Activated CD4-positive, alpha-beta memory T cell treated with anti-CD3 and anti-CD28 coated beads, Interleukin-2, amount 10 ng/mL, durations not matched to agents 7 days and 5 days (primary cell): ENCODE measurements at regions not wholly inside any gene's neighbourhood (a gene's known extent, or its start where the extent isn't known, plus 50 kb on each side); places are given as distances from the start of the nearest gene placed in this dataset.

Source experiments
- CTCF ChIA-PET: fragments of 350-600 bp; sonication (Branson Sonifier 250); formaldehyde crosslinking; loops from one replicate; lab custom pipeline; 2021; ENCODE audit warnings: antibody characterized with exemption, inconsistent platforms; lab: Charles Lee
- POLR2A ChIA-PET: fragments of 350-600 bp; sonication (Branson Sonifier 250); formaldehyde crosslinking; loops from one replicate; lab custom pipeline; 2021; ENCODE audit warnings: antibody characterized with exemption; lab: Charles Lee
- DNase-seq: peaks from one replicate; pipeline ENCODE4 v3.0.0-alpha.2; 2020
- H3K27ac Mint-ChIP-seq: one replicate; pipeline ENCODE4 v1.8.0; 2021; ENCODE audit warnings: mild to moderate bottlenecking, mixed read lengths
- H3K27me3 Mint-ChIP-seq: one replicate; pipeline ENCODE4 v1.8.0; 2021; ENCODE audit warnings: mixed read lengths
- H3K36me3 Mint-ChIP-seq: one replicate; pipeline ENCODE4 v1.8.0; 2021; ENCODE audit warnings: low read depth, mixed read lengths
- H3K4me1 Mint-ChIP-seq: one replicate; pipeline ENCODE4 v1.8.0; 2021; ENCODE audit warnings: mixed read lengths
- H3K4me3 Mint-ChIP-seq: one replicate; pipeline ENCODE4 v1.8.0; 2021; ENCODE audit warnings: mild to moderate bottlenecking, mixed read lengths
- H3K9me3 Mint-ChIP-seq: one replicate; pipeline ENCODE4 v1.8.0; 2021; ENCODE audit warnings: mixed read lengths

- no peak overlapping the region for H3K27ac Mint-ChIP-seq
These were observed 177.3 kb upstream of the SPEF2 start for GRCh38 chr5:35440409-35440808.

GRCh38 chr5:35438786-35439185 lies 178.9 kb upstream of the SPEF2 start:
- DNase-seq: no peak
- H3K36me3 Mint-ChIP-seq: no peaks in the 10 kb centered on the region
- H3K27ac Mint-ChIP-seq: no peak overlapping the region
- ChIA-PET POLR2A (no interaction called here), CTCF (no interaction called here)
- H3K4me1 Mint-ChIP-seq: no peaks in the 10 kb centered on the region
- H3K27me3 Mint-ChIP-seq: peaks cover 36% of the 10 kb centered on the region
- no peak overlapping the region for H3K4me3 Mint-ChIP-seq
- H3K9me3 Mint-ChIP-seq: no peaks in the 10 kb centered on the region

More at GRCh38 chr5:35440409-35440808, 177.3 kb upstream of the SPEF2 start:
- Mint-ChIP-seq H3K9me3 (no peaks in the 10 kb centered on the region), H3K27me3 (peaks cover 30% of the 10 kb centered on the region), H3K36me3 (no peaks in the 10 kb centered on the region), H3K4me1 (no peaks in the 10 kb centered on the region), H3K4me3 (no peak overlapping the region)
- POLR2A ChIA-PET: no interaction called here
- DNase-seq: no peak
- CTCF ChIA-PET: interaction anchor here (1.7 kb wide), 1 partner anchor 13 kb away, joined by 3 read pairs; no protein-coding TSS in a partner anchor

GRCh38 chr5:35438288-35438687 lies 179.4 kb upstream of the SPEF2 start:
- ChIA-PET POLR2A (no interaction called here), CTCF (no interaction called here)
- no peak overlapping the region for H3K27ac Mint-ChIP-seq
- H3K4me1 Mint-ChIP-seq: no peaks in the 10 kb centered on the region
- no peaks in the 10 kb centered on the region for H3K9me3 Mint-ChIP-seq
- H3K4me3 Mint-ChIP-seq: no peak overlapping the region
- no peaks in the 10 kb centered on the region for H3K36me3 Mint-ChIP-seq
- DNase-seq: no peak
- H3K27me3 Mint-ChIP-seq: peaks cover 37% of the 10 kb centered on the region

GRCh38 chr5:35436400-35437057 lies 181.1 kb upstream of the SPEF2 start:
- H3K27me3 Mint-ChIP-seq: peaks cover 50% of the 10 kb centered on the region
- no peaks in the 10 kb centered on the region for H3K36me3 Mint-ChIP-seq
- H3K9me3 Mint-ChIP-seq: no peaks in the 10 kb centered on the region
- H3K27ac Mint-ChIP-seq: no peak overlapping the region
- POLR2A ChIA-PET: no interaction called here
- no peak overlapping the region for H3K4me3 Mint-ChIP-seq
- no peaks in the 10 kb centered on the region for H3K4me1 Mint-ChIP-seq
- CTCF ChIA-PET: interaction anchor here (1.1 to 1.8 kb wide), 5 partner anchors 11 to 490 kb away, joined by 3 to 9 read pairs (median 4); no protein-coding TSS in a partner anchor
- DNase-seq: no peak

- Mint-ChIP-seq H3K36me3 (no peaks in the 10 kb centered on the region), H3K27ac (no peak overlapping the region), H3K4me1 (no peaks in the 10 kb centered on the region), H3K9me3 (no peaks in the 10 kb centered on the region), H3K27me3 (peaks cover 26% of the 10 kb centered on the region), H3K4me3 (no peak overlapping the region)
- POLR2A ChIA-PET: no interaction called here
- CTCF ChIA-PET: interaction anchor here (1.0 kb wide), 1 partner anchor 9 kb away, joined by 4 read pairs; no protein-coding TSS in a partner anchor
- no peak for DNase-seq
These were observed 187.1 kb upstream of the SPEF2 start for GRCh38 chr5:35430381-35431162.

- Mint-ChIP-seq H3K4me3 (no peak overlapping the region), H3K9me3 (no peaks in the 10 kb centered on the region), H3K36me3 (no peaks in the 10 kb centered on the region), H3K27me3 (peaks cover 14% of the 10 kb centered on the region), H3K27ac (no peak overlapping the region), H3K4me1 (no peaks in the 10 kb centered on the region)
- no peak for DNase-seq
- CTCF ChIA-PET: no interaction called here
- POLR2A ChIA-PET: no interaction called here
These were observed 189.9 kb upstream of the PRLR start for GRCh38 chr5:35420200-35420599.

- ChIA-PET CTCF (no interaction called here), POLR2A (no interaction called here)
- DNase-seq: no peak
- H3K4me1 Mint-ChIP-seq: no peaks in the 10 kb centered on the region
- H3K27me3 Mint-ChIP-seq: peaks cover under 1% of the 10 kb centered on the region
- H3K9me3 Mint-ChIP-seq: no peaks in the 10 kb centered on the region
- no peaks in the 10 kb centered on the region for H3K36me3 Mint-ChIP-seq
- no peak overlapping the region for H3K4me3 Mint-ChIP-seq
- no peak overlapping the region for H3K27ac Mint-ChIP-seq
These were observed 186.8 kb upstream of the PRLR start for GRCh38 chr5:35417040-35417439.

- Mint-ChIP-seq H3K4me3 (no peak overlapping the region), H3K9me3 (no peaks in the 10 kb centered on the region), H3K36me3 (no peaks in the 10 kb centered on the region), H3K4me1 (no peaks in the 10 kb centered on the region), H3K27me3 (no peaks in the 10 kb centered on the region), H3K27ac (no peak overlapping the region)
- ChIA-PET CTCF (no interaction called here), POLR2A (no interaction called here)
- no peak for DNase-seq
These were observed 186.1 kb upstream of the PRLR start for GRCh38 chr5:35416217-35416988.

GRCh38 chr5:35415309-35415708 lies 185.0 kb upstream of the PRLR start:
- ChIA-PET POLR2A (no interaction called here), CTCF (no interaction called here)
- Mint-ChIP-seq H3K27me3 (no peaks in the 10 kb centered on the region), H3K36me3 (no peaks in the 10 kb centered on the region), H3K9me3 (no peaks in the 10 kb centered on the region), H3K4me3 (no peak overlapping the region), H3K4me1 (no peaks in the 10 kb centered on the region), H3K27ac (no peak overlapping the region)
- no peak for DNase-seq

GRCh38 chr5:35409361-35409760 lies 179.1 kb upstream of the PRLR start:
- DNase-seq: no peak
- Mint-ChIP-seq H3K4me3 (no peak overlapping the region), H3K27me3 (peaks cover 1% of the 10 kb centered on the region), H3K9me3 (no peaks in the 10 kb centered on the region), H3K4me1 (no peaks in the 10 kb centered on the region), H3K36me3 (no peaks in the 10 kb centered on the region), H3K27ac (no peak overlapping the region)
- ChIA-PET POLR2A (no interaction called here), CTCF (no interaction called here)

GRCh38 chr5:35408146-35408545 lies 177.9 kb upstream of the PRLR start:
- CTCF ChIA-PET: no interaction called here
- H3K27ac Mint-ChIP-seq: no peak overlapping the region
- DNase-seq: no peak
- H3K27me3 Mint-ChIP-seq: peaks cover 1% of the 10 kb centered on the region
- no peaks in the 10 kb centered on the region for H3K4me1 Mint-ChIP-seq
- H3K4me3 Mint-ChIP-seq: no peak overlapping the region
- POLR2A ChIA-PET: no interaction called here
- no peaks in the 10 kb centered on the region for H3K36me3 Mint-ChIP-seq
- no peaks in the 10 kb centered on the region for H3K9me3 Mint-ChIP-seq

GRCh38 chr5:35407697-35408096 lies 177.4 kb upstream of the PRLR start:
- no peaks in the 10 kb centered on the region for H3K4me1 Mint-ChIP-seq
- H3K27ac Mint-ChIP-seq: no peak overlapping the region
- H3K27me3 Mint-ChIP-seq: peaks cover 1% of the 10 kb centered on the region
- H3K36me3 Mint-ChIP-seq: no peaks in the 10 kb centered on the region
- no peaks in the 10 kb centered on the region for H3K9me3 Mint-ChIP-seq
- H3K4me3 Mint-ChIP-seq: no peak overlapping the region
- POLR2A ChIA-PET: no interaction called here
- CTCF ChIA-PET: no interaction called here
- DNase-seq: no peak

- Mint-ChIP-seq H3K4me3 (no peak overlapping the region), H3K36me3 (no peaks in the 10 kb centered on the region), H3K27me3 (peaks cover 1% of the 10 kb centered on the region), H3K9me3 (no peaks in the 10 kb centered on the region), H3K27ac (no peak overlapping the region), H3K4me1 (no peaks in the 10 kb centered on the region)
- no peak for DNase-seq
- CTCF ChIA-PET: no interaction called here
- POLR2A ChIA-PET: no interaction called here
These were observed 175.7 kb upstream of the PRLR start for GRCh38 chr5:35405938-35406337.
